NCI-H345 (cell line): ENCODE measurements at regions not wholly inside any gene's neighbourhood (a gene's known extent, or its start where the extent isn't known, plus 50 kb on each side); places are given as distances from the start of the nearest gene placed in this dataset.
"Not testable (repeated sequence)": the region's sequence is repeated elsewhere in the genome, so short reads cannot be mapped to it uniquely, and the experiment has no call there.

Source experiments
- DNase-seq: peaks from one replicate; lab custom pipeline; 2025; lab: John Stamatoyannopoulos, UW

GRCh38 chr4:22630161-22630975 lies 62.4 kb upstream of the GBA3 start:
- peak; percentile 9 for DNase-seq

GRCh38 chr4:22631167-22631566 lies 61.6 kb upstream of the GBA3 start:
- not testable (repeated sequence) for DNase-seq

- DNase-seq = peak; percentile 43
Observed at GRCh38 chr4:22634541-22635181, 58.1 kb upstream of the GBA3 start.

- DNase-seq = not testable (repeated sequence)
Observed at GRCh38 chr4:22635182-22635549, 57.6 kb upstream of the GBA3 start.

- DNase-seq = peak; percentile 9
Observed at GRCh38 chr4:22635692-22636091, 57.0 kb upstream of the GBA3 start.

- no peak for DNase-seq
Observed at GRCh38 chr4:22637306-22637705, 55.4 kb upstream of the GBA3 start.
